HG02759 (cell line): ENCODE measurements at regions not wholly inside any gene's neighbourhood (a gene's known extent, or its start where the extent isn't known, plus 50 kb on each side); places are given as distances from the start of the nearest gene placed in this dataset.
A peak's percentile ranks its signal among the peaks of the same experiment; 100 is the strongest.
"Not testable (repeated sequence)": the region's sequence is repeated elsewhere in the genome, so short reads cannot be mapped to it uniquely, and the experiment has no call there.

ENCODE experiments used
- ATAC-seq: cut with Tn5 transposase; IDR thresholded peaks from one replicate; pipeline ENCODE4 v1.9.1; 2021; ENCODE audit warnings: mild to moderate bottlenecking, moderate library complexity; ENCODE audit not compliant: unreplicated experiment

- ATAC-seq, result no peak
Measured at GRCh38 chr13:50129081-50129705, 113.9 kb downstream of the KCNRG start.

- ATAC-seq, result no peak
Measured at GRCh38 chr13:50129706-50130122, 114.5 kb downstream of the KCNRG start.

- no peak for ATAC-seq
Measured at GRCh38 chr13:50130123-50130946, 115.1 kb downstream of the KCNRG start.

DNA sequence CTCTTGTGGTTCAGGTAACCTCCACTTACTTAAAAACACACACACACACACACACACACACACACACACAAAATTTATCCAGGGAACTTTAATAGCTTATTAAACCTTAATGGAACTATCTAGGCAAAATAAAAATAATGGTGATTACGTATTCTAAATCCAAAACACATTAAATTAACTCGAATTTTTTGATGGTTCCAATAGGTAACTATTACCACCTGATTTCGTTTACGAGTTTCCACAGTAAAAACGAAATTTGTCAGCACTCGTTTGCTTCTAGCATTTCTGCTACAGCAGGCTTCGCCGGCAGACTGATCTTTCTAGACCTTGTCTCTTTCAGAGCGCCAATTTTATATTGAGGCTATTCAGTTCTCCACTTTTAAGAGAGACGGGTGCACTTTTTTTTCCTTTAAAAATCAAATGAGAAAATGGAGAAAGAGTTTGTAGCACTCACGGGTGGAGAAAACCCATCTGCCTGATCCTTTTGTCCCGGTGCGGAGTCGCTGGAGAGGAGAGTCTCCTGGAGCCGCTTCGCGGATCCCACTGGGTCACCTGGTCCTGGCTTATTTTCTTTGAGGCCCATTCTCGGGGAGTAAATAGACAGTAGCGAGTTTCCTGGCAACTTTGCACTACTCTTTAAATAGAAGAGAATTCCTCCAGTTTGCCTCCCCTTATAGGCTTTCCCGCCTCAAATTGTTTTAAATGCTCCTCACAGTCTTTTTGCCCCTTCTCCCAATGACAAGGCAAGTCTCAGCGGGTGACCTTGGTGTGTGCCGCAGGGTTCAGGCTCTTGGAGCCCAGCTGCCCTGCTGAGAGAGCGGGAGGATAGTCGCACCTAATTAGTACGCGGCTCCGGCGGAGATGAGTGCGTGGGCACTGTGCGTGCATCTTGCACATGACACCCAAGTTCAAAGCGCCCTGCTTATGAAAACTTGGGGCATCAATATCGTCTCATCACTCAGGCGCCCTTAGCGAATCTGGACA is 117.0 kb downstream of the KCNRG start:
- no peak for ATAC-seq

GRCh38 chr13:50132904-50133357 is 117.7 kb downstream of the KCNRG start:
- ATAC-seq, result no peak

GRCh38 chr13:50133358-50133953 is 118.2 kb downstream of the KCNRG start:
- no peak for ATAC-seq

DNA sequence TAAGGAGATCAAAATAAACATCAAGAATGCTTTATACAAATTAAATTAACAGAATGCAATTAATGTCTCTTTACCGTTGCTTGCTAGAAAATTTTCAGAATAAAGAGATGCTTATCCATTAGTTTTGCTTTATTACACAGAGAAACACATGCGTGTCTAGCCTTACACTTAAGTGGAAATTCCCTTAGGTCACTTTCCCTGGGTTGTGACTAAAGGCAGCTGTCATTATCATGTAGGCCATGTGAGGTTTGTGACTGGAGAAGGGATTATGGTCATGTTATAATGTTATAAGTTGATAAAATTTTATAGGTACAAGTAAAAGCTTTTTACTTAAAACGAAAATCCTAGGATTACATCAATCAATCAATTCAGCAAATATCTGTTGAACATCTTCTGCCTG is 121.0 kb downstream of the KCNRG start:
- ATAC-seq, result no peak

DNA sequence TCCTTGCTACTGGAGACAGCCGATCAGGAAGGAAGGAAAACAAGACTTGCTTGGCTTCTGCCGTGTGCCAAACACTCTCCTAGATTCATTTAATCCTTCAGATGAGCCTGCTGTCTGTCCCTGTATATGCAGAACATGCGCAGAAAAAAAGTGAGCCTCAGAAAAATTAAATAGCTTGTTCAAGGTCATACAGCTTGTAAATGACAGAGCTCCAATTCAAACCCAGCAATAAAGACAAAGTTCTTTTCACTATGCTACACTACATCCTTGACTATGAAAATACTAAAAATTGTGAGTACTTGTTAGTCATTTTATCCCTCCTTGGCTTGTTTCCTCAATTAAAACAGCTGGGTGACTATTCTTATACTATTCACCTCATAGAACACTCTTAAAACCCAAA is 121.4 kb downstream of the KCNRG start:
- no peak for ATAC-seq

DNA sequence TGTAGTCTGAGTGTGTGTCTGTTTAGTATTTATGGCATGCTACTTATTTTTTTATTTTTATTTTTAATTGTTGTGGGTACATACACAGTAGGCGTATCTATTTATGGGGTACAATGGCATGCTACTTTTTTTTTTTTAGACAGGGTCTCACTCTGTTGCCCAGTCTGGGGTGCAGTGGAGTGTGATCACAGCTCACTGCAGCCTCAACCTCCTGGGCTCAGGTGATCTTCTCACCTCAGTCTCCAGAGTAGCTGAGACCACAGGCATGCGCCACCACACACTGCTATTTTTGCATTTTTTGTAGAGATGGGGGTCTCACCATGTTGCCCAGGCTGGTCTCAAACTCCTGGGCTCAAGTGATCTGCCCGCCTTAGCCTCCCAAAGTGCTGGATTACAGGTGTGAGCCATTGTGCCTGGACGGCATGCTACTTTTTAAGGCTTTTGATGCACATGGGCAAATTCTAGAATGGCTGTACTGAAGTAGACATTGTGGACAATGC is 124.2 kb downstream of the KCNRG start:
- not testable (repeated sequence) for ATAC-seq

- no peak for ATAC-seq
Measured at GRCh38 chr13:50140153-50140552, 124.9 kb downstream of the KCNRG start.

GRCh38 chr13:50140581-50141374 is 125.5 kb downstream of the KCNRG start:
- ATAC-seq, result no peak

- no peak for ATAC-seq
Measured at GRCh38 chr13:50141375-50141975, 126.2 kb downstream of the KCNRG start.

- no peak for ATAC-seq
Measured at GRCh38 chr13:50144246-50145160, 129.3 kb downstream of the KCNRG start.

DNA sequence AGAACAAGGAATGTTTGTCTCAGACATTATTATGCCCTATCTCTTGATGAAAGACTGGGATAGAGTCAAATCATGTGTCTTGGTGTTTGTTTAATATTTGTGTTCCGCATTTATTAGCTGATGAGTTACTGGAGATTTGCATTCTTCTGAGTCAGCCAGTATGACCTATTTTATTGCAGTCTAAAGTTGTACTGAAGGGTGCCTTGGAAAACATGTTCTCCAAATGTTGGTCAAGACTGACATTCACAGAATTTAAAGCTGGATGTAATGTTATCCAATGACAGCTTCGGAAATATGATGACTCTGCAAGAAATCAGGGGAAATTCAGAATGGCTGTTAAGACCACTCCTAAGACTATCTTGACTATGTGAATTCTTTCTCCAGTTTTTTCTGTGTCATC is 134.0 kb downstream of the KCNRG start:
- ATAC-seq, result no peak

DNA sequence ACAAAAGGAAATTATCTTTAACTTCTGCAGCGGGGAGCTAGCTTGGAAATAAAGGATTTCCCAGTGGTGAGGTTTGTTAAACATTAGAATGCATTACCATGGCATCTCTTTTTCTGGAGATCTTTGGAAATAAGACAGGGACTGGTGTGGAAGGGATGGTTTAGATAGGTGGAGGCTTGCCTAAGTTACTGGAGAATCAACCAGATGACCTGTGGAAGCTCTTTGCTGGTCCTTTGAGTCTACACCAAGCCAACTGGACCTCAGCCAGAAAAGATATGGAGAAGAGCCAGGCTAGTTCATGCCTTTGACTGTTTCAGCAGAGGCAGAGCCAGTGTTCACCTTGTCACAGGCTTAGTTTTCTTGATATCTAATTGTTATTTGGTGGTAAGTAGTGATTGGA is 134.7 kb downstream of the KCNRG start:
- ATAC-seq, result no peak

- no peak for ATAC-seq
Measured at GRCh38 chr13:50152224-50152623, 137.0 kb downstream of the KCNRG start.

DNA sequence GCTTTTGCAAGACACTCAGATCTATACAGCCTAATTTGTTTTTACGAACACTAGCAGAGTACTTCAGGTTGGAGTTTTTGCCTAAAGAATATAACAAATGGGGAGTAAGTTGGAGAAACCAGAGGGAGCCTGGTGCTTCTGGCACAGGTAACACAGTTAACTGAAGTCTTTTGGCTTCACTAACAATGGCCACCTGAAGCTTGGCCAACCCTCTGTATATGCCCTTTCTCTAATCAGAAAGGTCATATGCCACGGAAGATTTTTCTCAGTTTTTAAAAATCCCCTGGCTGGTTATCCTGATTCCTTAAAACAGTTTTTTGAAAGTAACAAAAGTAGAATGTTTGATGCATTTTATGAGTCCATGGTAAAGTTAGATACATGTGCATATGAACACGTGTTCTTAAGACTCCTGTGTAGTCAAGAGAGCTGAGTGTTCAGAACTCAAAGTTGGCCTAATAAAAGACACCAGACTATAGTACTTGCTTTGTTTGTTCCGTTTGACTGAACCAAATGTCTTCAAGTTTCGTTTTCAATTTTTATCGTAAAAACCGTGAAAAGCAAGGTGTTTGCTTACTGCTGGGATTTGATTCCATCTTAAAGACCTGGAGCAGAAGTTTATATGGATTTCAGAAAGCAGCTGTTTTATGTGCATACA is 137.5 kb downstream of the KCNRG start:
- ATAC-seq, result peak; percentile 38

- ATAC-seq, result no peak
Measured at GRCh38 chr13:50153401-50153800, 138.2 kb downstream of the KCNRG start.
